Mucosa of rectum (tissue), 2 donors: ENCODE measurements at regions not wholly inside any gene's neighbourhood (a gene's known extent, or its start where the extent isn't known, plus 50 kb on each side); places are given as distances from the start of the nearest gene placed in this dataset.
A peak's percentile ranks its signal among the peaks of the same experiment; 100 is the strongest.
"Not testable (repeated sequence)": the region's sequence is repeated elsewhere in the genome, so short reads cannot be mapped to it uniquely, and the experiment has no call there.

ENCODE experiments used
- H3K27ac ChIP-seq, 2 donors: one replicate each; pipeline ENCODE4 v1.7.0; 2013; ENCODE audit warnings: inconsistent platforms in 2 of 2, low read depth in 2 of 2, low read length in 2 of 2
- H3K27me3 ChIP-seq, 2 donors: one replicate each; pipeline ENCODE4 v1.7.0; 2013; ENCODE audit warnings: low read length in 2 of 2; ENCODE audit not compliant: control insufficient read depth in 2 of 2, insufficient read depth in 2 of 2
- H3K36me3 ChIP-seq, 2 donors: one replicate each; pipeline ENCODE4 v1.7.0; 2013; ENCODE audit warnings: low read length in 2 of 2; ENCODE audit not compliant: control insufficient read depth in 2 of 2, insufficient read depth in 2 of 2
- H3K4me1 ChIP-seq, 2 donors: one replicate each; pipeline ENCODE4 v1.7.0; 2013; ENCODE audit warnings: low read length in 2 of 2, mild to moderate bottlenecking in 1 of 2; ENCODE audit not compliant: control insufficient read depth in 2 of 2, insufficient read depth in 2 of 2
- H3K4me3 ChIP-seq, 2 donors: one replicate each; pipeline ENCODE4 v1.7.0; 2013; ENCODE audit warnings: low read length in 2 of 2
- H3K9ac ChIP-seq, 2 donors: one replicate each; pipeline ENCODE4 v1.7.0; 2013; ENCODE audit warnings: low read length in 2 of 2, low read depth in 1 of 2, mild to moderate bottlenecking in 1 of 2
- H3K9me3 ChIP-seq, 2 donors: one replicate each; pipeline ENCODE4 v1.7.0; 2013; ENCODE audit warnings: low read length in 2 of 2; ENCODE audit not compliant: control insufficient read depth in 2 of 2
- donor health status: healthy.
- donor health status: Normal muscosa, but diverticular disease.

DNA sequence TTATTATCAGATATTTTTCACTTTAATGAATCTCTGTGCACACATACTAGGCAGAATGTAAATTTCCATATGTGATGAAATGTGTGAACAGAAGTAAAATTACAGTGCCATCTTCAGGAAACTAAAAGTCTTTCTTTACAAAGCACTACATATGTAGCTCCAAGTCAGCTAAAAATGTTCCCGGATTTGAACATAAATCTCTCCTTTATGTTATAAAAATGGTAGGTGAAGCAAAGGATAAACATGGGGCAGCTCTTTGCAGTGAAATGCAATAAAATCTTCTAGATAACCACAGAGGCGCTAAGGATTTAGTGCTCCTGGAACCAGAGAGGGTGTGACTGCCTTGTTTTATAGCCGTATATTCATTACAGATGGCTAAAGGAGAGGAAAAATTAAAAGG lies 104.9 kb upstream of the C7orf33 start:
- Histone ChIP-seq H3K4me3 (no peak overlapping the region), H3K36me3 (no peaks in the 10 kb centered on the region), H3K27me3 (no peaks in the 10 kb centered on the region), H3K4me1 (peaks cover 13 to 18% of the 10 kb centered on the region in 2 donors), H3K27ac (peak overlapping the region in 1 of 2 donors; percentile 33), H3K9ac (no peak overlapping the region), H3K9me3 (no peaks in the 10 kb centered on the region)

DNA sequence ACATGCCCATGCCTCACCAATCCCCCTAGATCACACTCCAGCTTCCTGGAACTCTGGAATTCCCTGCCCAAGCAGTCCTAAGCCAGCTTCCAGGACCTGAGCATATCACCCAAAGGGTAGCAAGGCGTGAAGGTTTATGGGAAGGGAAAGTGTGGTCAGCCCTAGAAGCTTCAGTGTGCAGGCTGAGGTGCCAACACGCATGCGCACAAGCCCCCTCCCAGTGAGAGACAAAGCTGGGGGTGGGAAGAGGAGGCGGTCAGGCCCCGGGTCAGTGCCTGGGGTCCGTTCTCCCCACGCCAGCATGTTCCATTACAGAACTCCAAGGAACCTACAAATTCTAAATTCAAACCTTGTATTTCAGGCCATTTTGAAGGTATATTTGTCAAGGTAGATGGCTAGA lies 103.6 kb upstream of the C7orf33 start:
- H3K36me3 ChIP-seq = no peaks in the 10 kb centered on the region
- H3K27me3 ChIP-seq = no peaks in the 10 kb centered on the region
- no peak overlapping the region for H3K27ac ChIP-seq
- H3K9ac ChIP-seq = no peak overlapping the region
- H3K4me1 ChIP-seq = peaks cover 13 to 18% of the 10 kb centered on the region in 2 donors
- H3K9me3 ChIP-seq = no peaks in the 10 kb centered on the region
- H3K4me3 ChIP-seq = no peak overlapping the region

DNA sequence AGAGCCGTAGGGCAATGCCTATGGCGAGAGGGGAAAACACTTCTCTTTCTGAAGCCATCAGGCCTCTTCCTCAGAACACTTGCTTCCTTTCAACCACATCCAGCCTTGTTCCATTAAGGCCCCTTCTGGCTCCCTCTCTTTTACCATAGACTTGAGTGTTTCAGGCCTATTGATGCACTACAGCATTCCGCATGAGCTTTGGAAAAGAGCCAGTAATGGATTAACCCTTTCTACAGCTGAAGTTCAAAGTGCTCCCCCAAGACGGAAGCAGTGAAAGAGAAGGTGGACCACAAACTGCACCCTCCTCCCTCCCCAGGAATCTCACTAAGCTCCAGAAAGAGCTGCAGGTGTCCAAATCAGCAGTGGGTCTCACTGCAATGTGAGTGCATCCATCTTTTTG lies 102.7 kb upstream of the C7orf33 start:
- no peaks in the 10 kb centered on the region for H3K36me3 ChIP-seq
- H3K4me1 ChIP-seq = peaks cover 13 to 18% of the 10 kb centered on the region in 2 donors
- H3K9ac ChIP-seq = no peak overlapping the region
- no peak overlapping the region for H3K4me3 ChIP-seq
- no peaks in the 10 kb centered on the region for H3K27me3 ChIP-seq
- no peaks in the 10 kb centered on the region for H3K9me3 ChIP-seq
- no peak overlapping the region for H3K27ac ChIP-seq

DNA sequence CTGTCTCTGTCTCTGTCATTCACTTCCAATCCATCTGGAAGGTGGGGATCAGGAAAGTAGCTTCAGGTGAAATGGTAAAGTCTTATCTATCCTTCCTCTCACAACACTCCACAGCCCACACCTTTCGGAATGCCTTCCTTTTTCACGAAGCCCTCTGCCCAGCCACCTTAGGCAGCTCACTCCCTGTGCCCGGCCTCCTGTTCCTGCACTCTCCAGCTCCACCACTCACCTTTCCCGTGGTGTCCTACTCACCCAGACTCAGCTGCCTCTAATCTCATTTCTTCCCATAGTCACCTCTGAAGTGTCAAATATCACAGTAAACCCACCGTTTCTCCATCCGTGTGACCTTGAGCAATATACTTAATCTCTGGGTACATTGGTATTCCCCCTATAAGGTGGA lies 100.9 kb upstream of the C7orf33 start:
- Histone ChIP-seq H3K4me3 (no peak overlapping the region), H3K36me3 (no peaks in the 10 kb centered on the region), H3K27me3 (no peaks in the 10 kb centered on the region), H3K9ac (no peak overlapping the region), H3K4me1 (peaks cover 7 to 8% of the 10 kb centered on the region in 2 donors), H3K27ac (no peak overlapping the region), H3K9me3 (no peaks in the 10 kb centered on the region)

DNA sequence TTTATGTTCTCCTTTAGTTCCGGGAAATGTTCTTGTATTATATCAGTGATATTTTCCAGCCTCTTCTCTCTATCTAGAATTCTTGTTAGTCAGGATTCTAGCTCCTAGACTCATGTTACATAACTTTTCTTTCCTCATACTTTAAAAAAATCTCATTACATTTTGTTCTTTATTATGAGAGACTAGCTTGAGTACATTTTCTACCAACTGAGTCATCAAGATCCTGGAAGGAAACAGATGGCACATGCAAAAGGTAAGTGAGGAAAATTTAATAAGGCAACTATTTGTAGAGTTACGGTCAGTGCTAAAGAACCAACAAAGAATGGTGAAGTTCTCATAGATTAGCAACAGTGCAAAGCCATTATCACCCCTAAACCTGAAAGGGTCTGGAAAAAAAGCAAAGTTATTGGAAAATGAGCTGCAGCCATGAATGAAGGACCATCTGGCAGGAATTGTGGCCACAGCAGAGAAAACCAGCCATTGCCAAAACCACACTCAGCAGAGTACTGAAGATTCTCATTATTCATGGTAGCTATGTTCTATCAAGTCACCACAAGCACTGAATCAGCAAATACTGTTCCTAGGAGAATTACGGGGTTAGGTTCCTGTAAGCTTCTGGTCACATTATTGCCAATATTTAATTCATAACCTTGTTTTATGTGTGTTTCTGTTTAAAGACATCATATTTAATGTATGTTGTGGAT lies 98.3 kb upstream of the C7orf33 start:
- Histone ChIP-seq H3K9me3 (no peaks in the 10 kb centered on the region), H3K27me3 (no peaks in the 10 kb centered on the region), H3K9ac (no peak overlapping the region), H3K27ac (no peak overlapping the region), H3K4me3 (no peak overlapping the region), H3K4me1 (no peaks in the 10 kb centered on the region), H3K36me3 (no peaks in the 10 kb centered on the region)

DNA sequence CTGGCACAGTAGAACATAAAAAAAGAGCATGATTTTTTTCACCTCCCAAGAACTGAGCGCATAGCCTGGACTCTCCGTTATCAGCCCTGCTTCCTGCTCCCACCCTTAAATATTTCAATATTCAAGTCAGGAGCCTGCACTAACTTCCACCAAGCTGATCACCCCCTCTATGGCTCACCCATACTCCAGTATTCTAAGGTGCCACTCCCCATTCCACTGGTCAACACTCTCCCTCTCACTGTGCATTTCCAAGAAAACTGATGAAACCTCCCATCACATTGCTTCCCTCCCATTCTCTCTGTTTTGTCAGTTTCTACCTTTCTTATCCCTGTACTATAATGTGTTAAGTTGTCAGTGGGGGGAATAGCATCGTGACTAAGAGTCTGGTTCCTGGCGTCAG lies 95.0 kb upstream of the C7orf33 start:
- no peaks in the 10 kb centered on the region for H3K36me3 ChIP-seq
- H3K9me3 ChIP-seq = no peaks in the 10 kb centered on the region
- H3K27me3 ChIP-seq = peaks cover 0 to 3% of the 10 kb centered on the region in 2 donors
- H3K4me3 ChIP-seq = no peak overlapping the region
- H3K9ac ChIP-seq = no peak overlapping the region
- H3K4me1 ChIP-seq = no peaks in the 10 kb centered on the region
- no peak overlapping the region for H3K27ac ChIP-seq

DNA sequence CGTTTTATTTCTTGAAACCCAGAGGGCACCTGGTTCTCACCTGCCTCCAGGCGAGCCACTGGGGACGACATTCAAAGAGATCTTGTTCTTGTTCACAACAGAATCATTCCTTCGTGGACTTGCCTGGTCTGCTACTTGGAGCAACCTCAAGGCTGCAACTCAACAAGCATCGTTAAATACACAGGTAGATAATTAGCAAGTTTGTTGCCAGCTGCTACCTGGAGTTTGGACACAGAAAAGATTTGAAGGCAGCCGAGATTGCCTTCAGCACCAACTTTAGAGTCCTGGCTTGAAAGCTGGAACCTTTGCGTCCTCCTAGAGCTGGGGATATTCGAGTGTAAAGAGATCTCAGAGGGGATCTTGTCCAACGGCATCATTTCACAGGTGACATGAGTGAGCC lies 89.6 kb upstream of the C7orf33 start:
- Histone ChIP-seq H3K27me3 (peaks cover 0 to 3% of the 10 kb centered on the region in 2 donors), H3K4me3 (peak overlapping the region; percentile 2 to 61), H3K9me3 (no peaks in the 10 kb centered on the region), H3K36me3 (no peaks in the 10 kb centered on the region), H3K4me1 (peaks cover 4 to 6% of the 10 kb centered on the region in 2 donors), H3K9ac (no peak overlapping the region), H3K27ac (no peak overlapping the region)

DNA sequence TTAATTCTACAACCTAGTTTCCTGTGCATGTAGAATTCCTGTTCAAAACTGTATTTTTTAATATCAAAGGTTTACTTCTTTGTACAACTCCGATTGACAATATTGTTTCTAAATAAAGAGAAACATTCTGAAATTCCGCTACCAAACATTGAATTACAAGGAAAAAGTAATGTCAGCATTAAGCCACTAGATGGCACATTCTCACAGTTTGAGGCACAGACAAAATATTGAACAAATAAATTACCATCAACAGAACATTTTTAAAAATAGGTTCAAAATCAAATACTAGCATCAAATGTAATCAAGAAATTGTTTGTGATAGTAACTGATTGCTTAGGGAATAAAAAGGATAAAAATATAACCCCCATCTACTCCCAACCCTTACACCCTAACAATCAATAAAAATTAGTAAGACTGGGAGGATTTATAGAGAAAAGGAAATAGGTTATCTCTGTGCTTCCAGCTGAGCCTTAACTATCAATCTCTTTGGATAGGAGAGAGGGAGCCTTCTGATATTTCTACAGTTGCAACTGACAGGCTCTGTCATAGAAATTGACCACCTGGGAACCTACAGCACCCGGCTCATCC lies 86.6 kb upstream of the C7orf33 start:
- Histone ChIP-seq H3K36me3 (no peaks in the 10 kb centered on the region), H3K4me1 (peaks cover 4 to 6% of the 10 kb centered on the region in 2 donors), H3K4me3 (no peak overlapping the region), H3K9me3 (no peaks in the 10 kb centered on the region), H3K9ac (no peak overlapping the region), H3K27me3 (peaks cover 0 to 3% of the 10 kb centered on the region in 2 donors), H3K27ac (no peak overlapping the region)

DNA sequence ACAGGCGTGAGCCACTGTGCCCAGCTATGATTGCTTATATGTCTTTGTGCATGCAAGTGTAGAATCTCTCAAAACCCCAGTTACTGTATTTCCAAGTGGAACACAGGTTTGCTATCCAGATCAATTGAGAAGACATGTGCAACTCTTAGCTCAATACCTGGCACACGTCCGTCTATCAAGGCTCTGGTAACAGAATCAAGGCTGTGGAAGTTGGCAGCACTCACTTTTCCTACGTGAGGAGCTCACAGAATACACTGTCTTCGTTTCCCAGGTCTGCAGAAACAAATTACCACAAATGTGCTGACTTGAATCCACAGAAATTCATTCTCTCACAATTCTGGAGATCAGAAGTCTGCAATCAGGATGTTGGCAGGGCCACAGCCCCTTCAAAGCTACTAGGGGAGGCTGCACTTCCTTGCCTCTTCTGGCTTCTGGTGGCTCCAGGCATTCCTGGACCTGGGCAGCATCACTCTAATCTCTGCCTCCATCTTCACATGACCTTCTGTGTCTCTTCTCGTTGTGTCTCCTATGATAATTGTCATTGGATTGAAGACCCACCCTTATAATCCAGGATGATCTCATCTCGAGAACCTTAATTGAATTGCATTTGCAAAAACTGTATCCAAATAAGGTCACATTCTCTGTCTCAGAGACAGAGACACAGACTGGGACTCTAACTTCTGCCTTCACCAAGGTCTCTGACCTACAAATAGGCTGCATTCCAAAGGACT lies 84.8 kb upstream of the C7orf33 start:
- H3K9me3 ChIP-seq = no peaks in the 10 kb centered on the region
- H3K27me3 ChIP-seq = no peaks in the 10 kb centered on the region
- H3K27ac ChIP-seq = no peak overlapping the region
- H3K36me3 ChIP-seq = no peaks in the 10 kb centered on the region
- no peak overlapping the region for H3K9ac ChIP-seq
- H3K4me1 ChIP-seq = peaks cover 4 to 6% of the 10 kb centered on the region in 2 donors
- H3K4me3 ChIP-seq = no peak overlapping the region

DNA sequence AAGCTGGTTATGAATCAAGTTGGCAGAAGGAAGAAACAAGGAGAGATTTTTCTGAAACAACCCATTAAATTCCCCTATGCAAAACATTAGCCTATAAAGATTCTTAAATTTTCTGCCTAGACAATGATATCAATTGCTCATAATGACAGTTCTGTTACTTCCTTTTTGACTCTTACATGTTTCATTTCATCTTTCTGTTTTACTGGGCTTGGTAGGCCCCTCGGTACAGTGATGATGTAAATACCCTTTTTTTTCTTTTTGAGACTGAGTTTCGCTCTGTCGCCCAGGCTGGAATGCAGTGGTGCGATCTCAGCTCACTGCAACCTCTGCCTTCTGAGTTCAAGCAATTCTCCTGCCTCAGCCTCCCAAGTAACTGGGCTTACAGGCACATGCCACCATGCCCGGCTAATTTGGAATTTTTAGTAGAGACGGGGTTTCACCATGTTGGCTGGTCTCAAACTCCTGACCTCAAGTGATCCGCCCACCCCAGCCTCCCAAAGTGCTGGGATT lies 83.4 kb upstream of the C7orf33 start:
- H3K36me3 ChIP-seq, H3K4me1 ChIP-seq, H3K27me3 ChIP-seq, H3K27ac ChIP-seq, H3K4me3 ChIP-seq, H3K9ac ChIP-seq, H3K9me3 ChIP-seq: not testable (repeated sequence)
